HEK293 (cell line): ENCODE measurements at regions not wholly inside any gene's neighbourhood (a gene's known extent, or its start where the extent isn't known, plus 50 kb on each side); places are given as distances from the start of the nearest gene placed in this dataset.

ENCODE experiments used
- CTCF ChIA-PET: fragments of 350-600 bp; formaldehyde crosslinking; extraction: SDS; loops from one replicate; lab custom pipeline; 2021; ENCODE audit warnings: antibody characterized with exemption; lab: Yijun Ruan, JAX
- POLR2A ChIA-PET: fragments of 300-600 bp; formaldehyde crosslinking; extraction: SDS; loops from one replicate; lab custom pipeline; 2020; ENCODE audit warnings: antibody characterized with exemption, inconsistent platforms; lab: Yijun Ruan, JAX
- H3K27ac ChIP-seq: fragments of 200-500 bp; sonication (Bioruptor generic); 2 replicates; pipeline ENCODE4 v1.5.1; 2014; ENCODE audit warnings: low read depth, low read length, control low read depth, inconsistent platforms; ENCODE audit errors: extremely low read depth
- H3K36me3 ChIP-seq, 2 experiments: fragments of 200-500 bp in 1 of 2; sonication (Bioruptor generic) in 1 of 2; 1 replicate in 1 of 2; 2 replicates in 1 of 2; pipeline ENCODE4 v1.5.1; 2014 to 2017; ENCODE audit warnings: inconsistent platforms in 2 of 2, low read length in 2 of 2; ENCODE audit not compliant: control insufficient read depth in 2 of 2, insufficient read depth in 1 of 2
- H3K4me1 ChIP-seq: fragments of 200-500 bp; sonication (Bioruptor generic); 2 replicates; pipeline ENCODE4 v1.5.1; 2014; ENCODE audit warnings: mild to moderate bottlenecking, low read length, inconsistent platforms; ENCODE audit not compliant: control insufficient read depth, insufficient read depth
- H3K4me3 ChIP-seq: 2 replicates; pipeline ENCODE4 v1.5.1; 2011; ENCODE audit warnings: low read depth, mild to moderate bottlenecking, control low read depth, low read length, moderate library complexity
- H3K9me3 ChIP-seq: fragments of 200-500 bp; sonication (Bioruptor generic); 2 replicates; pipeline ENCODE4 v1.5.1; 2014; ENCODE audit warnings: low read depth, low read length, inconsistent platforms; ENCODE audit not compliant: control insufficient read depth, insufficient read depth
- BCL6B ChIP-seq: fragments of 450-650 bp; formaldehyde crosslinking; IDR thresholded peaks from 2 replicates; pipeline ENCODE4 v1.5.1; 2017; ENCODE audit warnings: missing biosample characterization, missing genetic modification characterization
- KLF17 ChIP-seq: fragments of 450-650 bp; formaldehyde crosslinking; IDR thresholded peaks from 2 replicates; pipeline ENCODE4 v1.5.1; 2016; ENCODE audit warnings: missing biosample characterization, missing genetic modification characterization
- SALL2 ChIP-seq: fragments of 450-650 bp; formaldehyde crosslinking; IDR thresholded peaks from 2 replicates; pipeline ENCODE4 v1.5.0; 2017; ENCODE audit warnings: missing biosample characterization, mild to moderate bottlenecking, missing genetic modification characterization, borderline replicate concordance
- SCRT1 ChIP-seq: fragments of 450-650 bp; formaldehyde crosslinking; IDR thresholded peaks from 2 replicates; pipeline ENCODE4 v1.5.1; 2016; ENCODE audit warnings: missing biosample characterization, missing genetic modification characterization, borderline replicate concordance
- SP2 ChIP-seq: fragments of 450-650 bp; formaldehyde crosslinking; IDR thresholded peaks from 2 replicates; pipeline ENCODE4 v1.5.1; 2016; ENCODE audit warnings: missing biosample characterization, missing genetic modification characterization
- YY2 ChIP-seq: fragments of 450-650 bp; formaldehyde crosslinking; IDR thresholded peaks from 2 replicates; pipeline ENCODE4 v1.5.1; 2016; ENCODE audit warnings: missing biosample characterization, missing genetic modification characterization
- ZBTB1 ChIP-seq: fragments of 450-650 bp; formaldehyde crosslinking; IDR thresholded peaks from 2 replicates; pipeline ENCODE4 v1.5.1; 2016; ENCODE audit warnings: missing biosample characterization, missing genetic modification characterization
- ZEB2 ChIP-seq: fragments of 450-650 bp; formaldehyde crosslinking; IDR thresholded peaks from 2 replicates; pipeline ENCODE4 v1.5.1; 2016; ENCODE audit warnings: missing biosample characterization, missing genetic modification characterization
- ZNF112 ChIP-seq: fragments of 450-650 bp; formaldehyde crosslinking; IDR thresholded peaks from 2 replicates; pipeline ENCODE4 v1.5.0; 2017; ENCODE audit warnings: missing biosample characterization, missing genetic modification characterization
- ZNF140 ChIP-seq: fragments of 450-650 bp; formaldehyde crosslinking; IDR thresholded peaks from 2 replicates; pipeline ENCODE4 v1.5.1; 2016; ENCODE audit warnings: missing biosample characterization, missing genetic modification characterization
- ZNF146 ChIP-seq: fragments of 450-650 bp; formaldehyde crosslinking; IDR thresholded peaks from 2 replicates; pipeline ENCODE4 v1.5.1; 2016; ENCODE audit warnings: missing biosample characterization, missing genetic modification characterization
- ZNF274 ChIP-seq, 2 experiments: fragments of 200-500 bp in 1 of 2; fragments of 450-650 bp in 1 of 2; sonication (Bioruptor generic) in 1 of 2; formaldehyde crosslinking in 1 of 2; IDR thresholded peaks; 2 replicates each; pipeline versions ENCODE4 v1.5.1 to v1.6.1; 2014 to 2016; ENCODE audit warnings: borderline replicate concordance in 1 of 2, inconsistent platforms in 1 of 2, low read length in 1 of 2, missing biosample characterization in 1 of 2, missing genetic modification characterization in 1 of 2
- ZNF335 ChIP-seq: fragments of 450-650 bp; formaldehyde crosslinking; conservative IDR thresholded peaks from 2 replicates; pipeline ENCODE4 v1.5.1; 2016; ENCODE audit warnings: missing biosample characterization, missing genetic modification characterization
- ZNF391 ChIP-seq: fragments of 450-650 bp; formaldehyde crosslinking; IDR thresholded peaks from 2 replicates; pipeline ENCODE4 v1.5.1; 2016; ENCODE audit warnings: low read depth, missing biosample characterization, missing genetic modification characterization, borderline replicate concordance
- ZNF530 ChIP-seq: fragments of 450-650 bp; formaldehyde crosslinking; IDR thresholded peaks from 2 replicates; pipeline ENCODE4 v1.5.1; 2016; ENCODE audit warnings: low read depth, missing biosample characterization, missing genetic modification characterization
- ZNF548 ChIP-seq: fragments of 450-650 bp; formaldehyde crosslinking; IDR thresholded peaks from 2 replicates; pipeline ENCODE4 v1.5.1; 2016; ENCODE audit warnings: missing biosample characterization, missing genetic modification characterization
- ZNF549 ChIP-seq: fragments of 450-650 bp; IDR thresholded peaks from 2 replicates; pipeline ENCODE4 v1.5.1; 2018; ENCODE audit warnings: missing biosample characterization, missing genetic modification characterization, mild to moderate bottlenecking, inconsistent platforms, moderate library complexity
- ZNF629 ChIP-seq: fragments of 450-650 bp; formaldehyde crosslinking; IDR thresholded peaks from 2 replicates; pipeline ENCODE4 v1.5.1; 2017; ENCODE audit warnings: missing biosample characterization, missing genetic modification characterization
- ZNF660 ChIP-seq: fragments of 450-650 bp; IDR thresholded peaks from 2 replicates; pipeline ENCODE4 v1.5.1; 2018; ENCODE audit warnings: missing biosample characterization, mild to moderate bottlenecking, missing genetic modification characterization
- ZNF704 ChIP-seq: fragments of 450-650 bp; formaldehyde crosslinking; IDR thresholded peaks from 2 replicates; pipeline ENCODE4 v1.5.1; 2016; ENCODE audit warnings: missing biosample characterization, missing genetic modification characterization
- TF ChIP-seq, protein P1 (sequence below): fragments of 450-650 bp; formaldehyde crosslinking; IDR thresholded peaks from 2 replicates; pipeline ENCODE4; 2016; ENCODE audit warnings: missing biosample characterization, missing genetic modification characterization

- Histone ChIP-seq H3K27ac (no peak overlapping the region), H3K9me3 (no peaks in the 10 kb centered on the region), H3K4me3 (no peak overlapping the region), H3K4me1 (no peaks in the 10 kb centered on the region), H3K36me3 (no peaks in the 10 kb centered on the region)
- ChIA-PET CTCF (interaction anchor here (0.7 kb wide), 1 partner anchor 246 kb away, joined by 4 read pairs; no protein-coding TSS in a partner anchor), POLR2A (no interaction called here)
- no peak for TF ChIP-seq YY2
- TF ChIP-seq ZNF274 (IDR thresholded peaks at IDR 0.05; ENCODE audit: low read length): no peak
- TF ChIP-seq ZNF274 (tag by site-specific recombination; IDR thresholded peaks at IDR 0.05; ENCODE audit: borderline replicate concordance): no peak
- TF ChIP-seq ZNF549 (tag by site-specific recombination): no peak
- no peak for TF ChIP-seq ZNF530 (tag by site-specific recombination)
- no peak for TF ChIP-seq ZNF629 (tag by site-specific recombination)
- TF ChIP-seq ZNF660 (tag by site-specific recombination): no peak
- no peak for TF ChIP-seq ZNF335 (tag by site-specific recombination)
- TF ChIP-seq ZNF140 (tag by site-specific recombination): no peak
- no peak for TF ChIP-seq ZEB2 (tag by site-specific recombination)
- TF ChIP-seq, protein P1, sequence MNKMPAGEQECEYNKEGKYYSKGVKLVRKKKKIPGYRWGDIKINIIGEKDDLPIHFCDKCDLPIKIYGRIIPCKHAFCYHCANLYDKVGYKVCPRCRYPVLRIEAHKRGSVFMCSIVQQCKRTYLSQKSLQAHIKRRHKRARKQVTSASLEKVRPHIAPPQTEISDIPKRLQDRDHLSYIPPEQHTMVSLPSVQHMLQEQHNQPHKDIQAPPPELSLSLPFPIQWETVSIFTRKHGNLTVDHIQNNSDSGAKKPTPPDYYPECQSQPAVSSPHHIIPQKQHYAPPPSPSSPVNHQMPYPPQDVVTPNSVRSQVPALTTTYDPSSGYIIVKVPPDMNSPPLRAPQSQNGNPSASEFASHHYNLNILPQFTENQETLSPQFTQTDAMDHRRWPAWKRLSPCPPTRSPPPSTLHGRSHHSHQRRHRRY: no peak
- TF ChIP-seq ZNF112 (tag by site-specific recombination): no peak
- TF ChIP-seq BCL6B (tag by site-specific recombination): no peak
- TF ChIP-seq ZNF391 (tag by site-specific recombination): no peak
- no peak for TF ChIP-seq KLF17 (tag by site-specific recombination)
- TF ChIP-seq ZNF146 (tag by site-specific recombination): no peak
- no peak for TF ChIP-seq SALL2
- no peak for TF ChIP-seq ZBTB1 (tag by site-specific recombination)
Measured at GRCh38 chr4:67234296-67234695, 311.0 kb downstream of the CENPC start.

GRCh38 chr4:67229148-67229547 is 316.2 kb downstream of the CENPC start:
- Histone ChIP-seq H3K9me3 (no peaks in the 10 kb centered on the region), H3K4me1 (no peaks in the 10 kb centered on the region)
- POLR2A ChIA-PET: no interaction called here
- CTCF ChIA-PET: no interaction called here
- TF ChIP-seq ZNF704: no peak
- TF ChIP-seq SCRT1 (tag by site-specific recombination): no peak
- TF ChIP-seq ZNF548 (tag by site-specific recombination): no peak
- no peak for TF ChIP-seq SP2 (tag by site-specific recombination)
- TF ChIP-seq, all 188 proteins: peak for 0
- Histone ChIP-seq H3K36me3 (no peaks in the 10 kb centered on the region), H3K27ac (no peak overlapping the region), H3K4me3 (no peak overlapping the region)
